ENCODE measurements at regions not wholly inside any gene's neighbourhood (a gene's known extent, or its start where the extent isn't known, plus 50 kb on each side); places are given as distances from the start of the nearest gene placed in this dataset.

GRCh38 chr17:77509089-77509488 lies 368.3 kb downstream of the SEC14L1 start:
- no peak overlapping the region for H3K27ac ChIP-seq

GRCh38 chr17:77509599-77509998 lies 368.8 kb downstream of the SEC14L1 start:
- H3K27ac ChIP-seq = no peak overlapping the region

More at GRCh38 chr17:77509089-77509488, 368.3 kb downstream of the SEC14L1 start:
- H3K4me2 ChIP-seq = no peak overlapping the region
- no peaks in the 10 kb centered on the region for H3K27me3 ChIP-seq (ENCODE audit: insufficient read depth, low read depth)
- no peak for TF ChIP-seq CTCF (conservative IDR thresholded peaks at IDR 0.05; ENCODE audit: low read depth, low read length)
- H2AFZ ChIP-seq (ENCODE audit: low read depth) = no peak overlapping the region
- no peak overlapping the region for H3K9ac ChIP-seq
- no peaks in the 10 kb centered on the region for H3K4me1 ChIP-seq (ENCODE audit: low read depth, poor library complexity, severe bottlenecking)
- H4K20me1 ChIP-seq (ENCODE audit: insufficient read depth) = no peaks in the 10 kb centered on the region
- H3K4me3 ChIP-seq (IDR thresholded peaks at IDR 0.05; ENCODE audit: insufficient read depth, low read depth, low read length) = no peak overlapping the region
- H3K36me3 ChIP-seq (ENCODE audit: insufficient read depth) = no peaks in the 10 kb centered on the region
- no peaks in the 10 kb centered on the region for H3K79me2 ChIP-seq (ENCODE audit: insufficient read depth, low read depth)

GRCh38 chr17:77510133-77510796 lies 369.5 kb downstream of the SEC14L1 start:
- Histone ChIP-seq H3K27me3 (ENCODE audit: insufficient read depth, low read depth) (no peaks in the 10 kb centered on the region), H2AFZ (ENCODE audit: low read depth) (no peak overlapping the region), H3K27ac (no peak overlapping the region), H3K4me2 (no peak overlapping the region), H3K4me3 (IDR thresholded peaks at IDR 0.05; ENCODE audit: insufficient read depth, low read depth, low read length) (no peak overlapping the region), H3K36me3 (ENCODE audit: insufficient read depth) (no peaks in the 10 kb centered on the region), H3K79me2 (ENCODE audit: insufficient read depth, low read depth) (no peaks in the 10 kb centered on the region), H3K4me1 (ENCODE audit: low read depth, poor library complexity, severe bottlenecking) (no peaks in the 10 kb centered on the region), H3K9ac (no peak overlapping the region), H4K20me1 (ENCODE audit: insufficient read depth) (no peaks in the 10 kb centered on the region)
- TF ChIP-seq CTCF (conservative IDR thresholded peaks at IDR 0.05; ENCODE audit: low read depth, low read length) = no peak

More at GRCh38 chr17:77509599-77509998, 368.8 kb downstream of the SEC14L1 start:
- no peaks in the 10 kb centered on the region for H3K4me1 ChIP-seq (ENCODE audit: low read depth, poor library complexity, severe bottlenecking)
- no peak overlapping the region for H2AFZ ChIP-seq (ENCODE audit: low read depth)
- no peaks in the 10 kb centered on the region for H3K36me3 ChIP-seq (ENCODE audit: insufficient read depth)
- no peak overlapping the region for H3K4me3 ChIP-seq (IDR thresholded peaks at IDR 0.05; ENCODE audit: insufficient read depth, low read depth, low read length)
- no peaks in the 10 kb centered on the region for H3K79me2 ChIP-seq (ENCODE audit: insufficient read depth, low read depth)
- H3K27me3 ChIP-seq (ENCODE audit: insufficient read depth, low read depth) = no peaks in the 10 kb centered on the region
- TF ChIP-seq CTCF (conservative IDR thresholded peaks at IDR 0.05; ENCODE audit: low read depth, low read length) = no peak
- no peak overlapping the region for H3K9ac ChIP-seq
- no peaks in the 10 kb centered on the region for H4K20me1 ChIP-seq (ENCODE audit: insufficient read depth)
- no peak overlapping the region for H3K4me2 ChIP-seq

- TF ChIP-seq CTCF (conservative IDR thresholded peaks at IDR 0.05; ENCODE audit: low read depth, low read length) = no peak
- Histone ChIP-seq H3K4me2 (no peak overlapping the region), H3K27ac (no peak overlapping the region), H3K4me3 (IDR thresholded peaks at IDR 0.05; ENCODE audit: insufficient read depth, low read depth, low read length) (no peak overlapping the region), H3K79me2 (ENCODE audit: insufficient read depth, low read depth) (no peaks in the 10 kb centered on the region), H3K4me1 (ENCODE audit: low read depth, poor library complexity, severe bottlenecking) (no peaks in the 10 kb centered on the region), H4K20me1 (ENCODE audit: insufficient read depth) (no peaks in the 10 kb centered on the region), H3K27me3 (ENCODE audit: insufficient read depth, low read depth) (no peaks in the 10 kb centered on the region), H3K36me3 (ENCODE audit: insufficient read depth) (no peaks in the 10 kb centered on the region), H3K9ac (no peak overlapping the region), H2AFZ (ENCODE audit: low read depth) (no peak overlapping the region)
These were observed 370.8 kb downstream of the SEC14L1 start for GRCh38 chr17:77511514-77512061.
